ENCODE measurements at regions not wholly inside any gene's neighbourhood (a gene's known extent, or its start where the extent isn't known, plus 50 kb on each side); places are given as distances from the start of the nearest gene placed in this dataset.
"Not testable (repeated sequence)": the region's sequence is repeated elsewhere in the genome, so short reads cannot be mapped to it uniquely, and the experiment has no call there.

GRCh38 chr2:142742371-142743214, 134.9 kb upstream of the KYNU start:
- H3K4me3 Mint-ChIP-seq (ENCODE audit: unreplicated experiment): no peak overlapping the region
- DNase-seq: no peak
- H3K36me3 Mint-ChIP-seq (ENCODE audit: unreplicated experiment): no peaks in the 10 kb centered on the region
- no peaks in the 10 kb centered on the region for H3K4me1 Mint-ChIP-seq (ENCODE audit: low read depth, unreplicated experiment)
- H3K27me3 Mint-ChIP-seq (ENCODE audit: unreplicated experiment): no peaks in the 10 kb centered on the region
- TF ChIP-seq CTCF (IDR thresholded peaks at IDR 0.05; ENCODE audit: partially characterized antibody, unreplicated experiment): no peak
- peaks cover 2% of the 10 kb centered on the region for H3K9me3 Mint-ChIP-seq (ENCODE audit: unreplicated experiment)
- H3K27ac Mint-ChIP-seq (ENCODE audit: unreplicated experiment): no peak overlapping the region

GRCh38 chr2:142741764-142742269, 135.6 kb upstream of the KYNU start:
- H3K9me3 Mint-ChIP-seq (ENCODE audit: unreplicated experiment): peaks cover 2% of the 10 kb centered on the region

GRCh38 chr2:142734770-142735169, 142.7 kb upstream of the KYNU start:
- Mint-ChIP-seq H3K36me3 (ENCODE audit: unreplicated experiment) (no peaks in the 10 kb centered on the region), H3K4me3 (ENCODE audit: unreplicated experiment) (no peak overlapping the region), H3K9me3 (ENCODE audit: unreplicated experiment) (no peaks in the 10 kb centered on the region), H3K27ac (ENCODE audit: unreplicated experiment) (no peak overlapping the region), H3K27me3 (ENCODE audit: unreplicated experiment) (no peaks in the 10 kb centered on the region), H3K4me1 (ENCODE audit: low read depth, unreplicated experiment) (no peaks in the 10 kb centered on the region)
- DNase-seq: no peak
- TF ChIP-seq CTCF (IDR thresholded peaks at IDR 0.05; ENCODE audit: partially characterized antibody, unreplicated experiment): no peak

More at GRCh38 chr2:142741764-142742269, 135.6 kb upstream of the KYNU start:
- no peaks in the 10 kb centered on the region for H3K36me3 Mint-ChIP-seq (ENCODE audit: unreplicated experiment)
- H3K27me3 Mint-ChIP-seq (ENCODE audit: unreplicated experiment): no peaks in the 10 kb centered on the region
- H3K27ac Mint-ChIP-seq (ENCODE audit: unreplicated experiment): no peak overlapping the region
- H3K4me1 Mint-ChIP-seq (ENCODE audit: low read depth, unreplicated experiment): no peaks in the 10 kb centered on the region
- DNase-seq: no peak
- TF ChIP-seq CTCF (IDR thresholded peaks at IDR 0.05; ENCODE audit: partially characterized antibody, unreplicated experiment): no peak
- H3K4me3 Mint-ChIP-seq (ENCODE audit: unreplicated experiment): no peak overlapping the region

GRCh38 chr2:142734231-142734630, 143.2 kb upstream of the KYNU start:
- Mint-ChIP-seq H3K36me3 (ENCODE audit: unreplicated experiment) (no peaks in the 10 kb centered on the region), H3K4me1 (ENCODE audit: low read depth, unreplicated experiment) (no peaks in the 10 kb centered on the region), H3K4me3 (ENCODE audit: unreplicated experiment) (no peak overlapping the region), H3K27me3 (ENCODE audit: unreplicated experiment) (no peaks in the 10 kb centered on the region), H3K27ac (ENCODE audit: unreplicated experiment) (no peak overlapping the region), H3K9me3 (ENCODE audit: unreplicated experiment) (no peaks in the 10 kb centered on the region)
- DNase-seq: no peak
- peak; percentile 48 for TF ChIP-seq CTCF (IDR thresholded peaks at IDR 0.05; ENCODE audit: partially characterized antibody, unreplicated experiment)

GRCh38 chr2:142729814-142730213, 147.7 kb upstream of the KYNU start:
- H3K27ac Mint-ChIP-seq (ENCODE audit: unreplicated experiment); H3K9me3 Mint-ChIP-seq (ENCODE audit: unreplicated experiment); H3K27me3 Mint-ChIP-seq (ENCODE audit: unreplicated experiment); H3K4me1 Mint-ChIP-seq (ENCODE audit: low read depth, unreplicated experiment); H3K36me3 Mint-ChIP-seq (ENCODE audit: unreplicated experiment); H3K4me3 Mint-ChIP-seq (ENCODE audit: unreplicated experiment); DNase-seq: not testable (repeated sequence)

GRCh38 chr2:142727821-142728478, 149.5 kb upstream of the KYNU start:
- H3K9me3 Mint-ChIP-seq (ENCODE audit: unreplicated experiment); H3K36me3 Mint-ChIP-seq (ENCODE audit: unreplicated experiment); H3K27me3 Mint-ChIP-seq (ENCODE audit: unreplicated experiment); H3K4me1 Mint-ChIP-seq (ENCODE audit: low read depth, unreplicated experiment); DNase-seq; H3K4me3 Mint-ChIP-seq (ENCODE audit: unreplicated experiment); H3K27ac Mint-ChIP-seq (ENCODE audit: unreplicated experiment): not testable (repeated sequence)
